ENCODE measurements at regions not wholly inside any gene's neighbourhood (a gene's known extent, or its start where the extent isn't known, plus 50 kb on each side); places are given as distances from the start of the nearest gene placed in this dataset.

DNA sequence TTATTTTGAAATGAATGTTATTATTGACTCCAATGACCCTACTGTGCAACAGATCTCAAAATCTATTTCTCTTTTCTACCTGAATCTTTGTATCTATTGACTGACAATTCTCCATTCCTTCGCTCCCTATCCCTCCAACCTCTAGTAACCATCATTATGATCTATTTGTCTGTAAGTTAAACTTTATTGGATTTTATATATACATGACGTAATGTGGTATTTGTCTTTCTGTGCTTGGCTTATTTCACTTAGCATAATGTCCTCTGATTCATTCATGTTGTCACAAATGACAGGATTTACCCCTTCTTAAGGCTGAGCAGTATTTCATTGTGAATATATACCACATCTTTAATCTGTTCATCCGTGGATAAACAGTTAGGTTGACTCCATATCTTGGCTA lies 200.4 kb upstream of the SORCS1 start:
- TF ChIP-seq, protein P1, sequence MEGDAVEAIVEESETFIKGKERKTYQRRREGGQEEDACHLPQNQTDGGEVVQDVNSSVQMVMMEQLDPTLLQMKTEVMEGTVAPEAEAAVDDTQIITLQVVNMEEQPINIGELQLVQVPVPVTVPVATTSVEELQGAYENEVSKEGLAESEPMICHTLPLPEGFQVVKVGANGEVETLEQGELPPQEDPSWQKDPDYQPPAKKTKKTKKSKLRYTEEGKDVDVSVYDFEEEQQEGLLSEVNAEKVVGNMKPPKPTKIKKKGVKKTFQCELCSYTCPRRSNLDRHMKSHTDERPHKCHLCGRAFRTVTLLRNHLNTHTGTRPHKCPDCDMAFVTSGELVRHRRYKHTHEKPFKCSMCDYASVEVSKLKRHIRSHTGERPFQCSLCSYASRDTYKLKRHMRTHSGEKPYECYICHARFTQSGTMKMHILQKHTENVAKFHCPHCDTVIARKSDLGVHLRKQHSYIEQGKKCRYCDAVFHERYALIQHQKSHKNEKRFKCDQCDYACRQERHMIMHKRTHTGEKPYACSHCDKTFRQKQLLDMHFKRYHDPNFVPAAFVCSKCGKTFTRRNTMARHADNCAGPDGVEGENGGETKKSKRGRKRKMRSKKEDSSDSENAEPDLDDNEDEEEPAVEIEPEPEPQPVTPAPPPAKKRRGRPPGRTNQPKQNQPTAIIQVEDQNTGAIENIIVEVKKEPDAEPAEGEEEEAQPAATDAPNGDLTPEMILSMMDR (IDR thresholded peaks at IDR 0.05), result no peak
- no peak for TF ChIP-seq POLR2A (IDR thresholded peaks at IDR 0.05)
- no peak for TF ChIP-seq POLR2AphosphoS5 (IDR thresholded peaks at IDR 0.05)
